ENCODE measurements at regions not wholly inside any gene's neighbourhood (a gene's known extent, or its start where the extent isn't known, plus 50 kb on each side); places are given as distances from the start of the nearest gene placed in this dataset.

DNA sequence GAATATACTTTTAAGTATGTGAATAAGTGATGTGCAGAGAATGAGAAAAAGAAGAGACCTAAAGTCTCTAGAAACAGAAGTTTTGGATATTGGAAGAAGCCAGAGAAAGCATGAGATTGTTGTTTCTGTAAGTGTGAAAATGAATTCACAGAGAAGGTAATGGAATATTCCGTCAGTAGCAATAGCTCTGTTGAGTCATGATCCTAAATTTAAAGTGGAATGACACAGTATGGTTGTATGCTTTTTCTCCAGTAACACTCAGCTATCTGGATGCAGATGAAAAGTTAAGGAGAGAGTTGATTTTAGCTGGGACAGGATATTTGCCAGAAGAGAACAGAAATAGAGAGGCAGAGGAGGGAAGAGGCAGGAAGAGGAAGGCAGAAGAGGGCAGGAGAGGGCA is 1166.3 kb downstream of the GALC start:
- no peaks in the 10 kb centered on the region for H3K27me3 ChIP-seq (ENCODE audit: control insufficient read depth, insufficient read depth, low read length)
- H3K23ac ChIP-seq (ENCODE audit: low read depth, low read length), result no peak overlapping the region
- H2AFZ ChIP-seq (replicated peaks; ENCODE audit: low read length, poor library complexity), result no peak overlapping the region
- in situ Hi-C loops (cut with MboI; ENCODE audit: low sequenced_read_pairs) (no loop called here), intact Hi-C loops (cut with micrococcal nuclease) (no loop called here), dilution Hi-C loops (cut with HindIII; ENCODE audit: low sequenced_read_pairs, unreplicated experiment) (no loop called here)
- BruUV-seq (replicated peaks), result no TSS peak
- H2BK20ac ChIP-seq (ENCODE audit: low read depth, low read length), result no peak overlapping the region
- CTCF ChIA-PET, result no interaction called here
- no peak overlapping the region for H3K4me3 ChIP-seq (ENCODE audit: insufficient read depth, low read depth, low read length)
- H3K9me1 ChIP-seq (ENCODE audit: insufficient read depth, low read length), result no peaks in the 10 kb centered on the region
- H2BK120ac ChIP-seq (ENCODE audit: low read depth, low read length), result no peak overlapping the region; the same call in 1 of the 2 replicates
- H3K4ac ChIP-seq (ENCODE audit: low read depth, low read length), result no peak overlapping the region
- H3K14ac ChIP-seq (replicated peaks; ENCODE audit: low read depth, low read length), result no peak overlapping the region
- peak overlapping the region; percentile 10 for H2BK5ac ChIP-seq (ENCODE audit: low read depth, low read length, poor library complexity, severe bottlenecking)
- H3K27ac ChIP-seq (ENCODE audit: insufficient read depth, low read length), result no peak overlapping the region
- no peak overlapping the region for H4K8ac ChIP-seq (ENCODE audit: low read depth in 2 of 2, low read length in 2 of 2)
- no peak overlapping the region for H2AK5ac ChIP-seq (ENCODE audit: low read depth, low read length)
- H3K4me1 ChIP-seq (ENCODE audit: control insufficient read depth, insufficient read depth, low read length), result peaks cover 1% of the 10 kb centered on the region; the same call in 1 of the 2 replicates
- no peaks in the 10 kb centered on the region for H3K9me3 ChIP-seq (ENCODE audit: control insufficient read depth, insufficient read depth, low read length)
- TF ChIP-seq RCOR1 (IDR thresholded peaks at IDR 0.05; ENCODE audit: insufficient replicate concordance, low read length) (no peak), CHD1 (IDR thresholded peaks at IDR 0.05; ENCODE audit: low read depth, low read length) (no peak), FOS (IDR thresholded peaks at IDR 0.05; ENCODE audit: low read depth, low read length) (no peak), USF2 (IDR thresholded peaks at IDR 0.05; ENCODE audit: low read depth, low read length) (no peak), BHLHE40 (IDR thresholded peaks at IDR 0.05; ENCODE audit: low read depth, low read length) (no peak), RAD21 (IDR thresholded peaks at IDR 0.05; ENCODE audit: low read length) (no peak), MAZ (IDR thresholded peaks at IDR 0.05; ENCODE audit: borderline replicate concordance, low read depth, low read length) (no peak), POLR2A (IDR thresholded peaks at IDR 0.05; ENCODE audit: low read depth, low read length) (no peak), NFE2L2 (IDR thresholded peaks at IDR 0.05; ENCODE audit: low read depth, low read length) (no peak), CEBPB (IDR thresholded peaks at IDR 0.05; ENCODE audit: low read depth, low read length) (no peak), SMC3 (IDR thresholded peaks at IDR 0.05; ENCODE audit: low read depth, low read length) (no peak), MAFK (IDR thresholded peaks at IDR 0.05; ENCODE audit: low read depth, low read length) (no peak), RFX5 (IDR thresholded peaks at IDR 0.05; ENCODE audit: low read depth, low read length) (no peak), MXI1 (IDR thresholded peaks at IDR 0.05; ENCODE audit: borderline replicate concordance, low read depth, low read length) (no peak)
- TF ChIP-seq, protein P1, sequence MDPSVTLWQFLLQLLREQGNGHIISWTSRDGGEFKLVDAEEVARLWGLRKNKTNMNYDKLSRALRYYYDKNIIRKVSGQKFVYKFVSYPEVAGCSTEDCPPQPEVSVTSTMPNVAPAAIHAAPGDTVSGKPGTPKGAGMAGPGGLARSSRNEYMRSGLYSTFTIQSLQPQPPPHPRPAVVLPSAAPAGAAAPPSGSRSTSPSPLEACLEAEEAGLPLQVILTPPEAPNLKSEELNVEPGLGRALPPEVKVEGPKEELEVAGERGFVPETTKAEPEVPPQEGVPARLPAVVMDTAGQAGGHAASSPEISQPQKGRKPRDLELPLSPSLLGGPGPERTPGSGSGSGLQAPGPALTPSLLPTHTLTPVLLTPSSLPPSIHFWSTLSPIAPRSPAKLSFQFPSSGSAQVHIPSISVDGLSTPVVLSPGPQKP (IDR thresholded peaks at IDR 0.05; ENCODE audit: borderline replicate concordance, low read depth, low read length), result no peak
- TF ChIP-seq, protein P2, sequence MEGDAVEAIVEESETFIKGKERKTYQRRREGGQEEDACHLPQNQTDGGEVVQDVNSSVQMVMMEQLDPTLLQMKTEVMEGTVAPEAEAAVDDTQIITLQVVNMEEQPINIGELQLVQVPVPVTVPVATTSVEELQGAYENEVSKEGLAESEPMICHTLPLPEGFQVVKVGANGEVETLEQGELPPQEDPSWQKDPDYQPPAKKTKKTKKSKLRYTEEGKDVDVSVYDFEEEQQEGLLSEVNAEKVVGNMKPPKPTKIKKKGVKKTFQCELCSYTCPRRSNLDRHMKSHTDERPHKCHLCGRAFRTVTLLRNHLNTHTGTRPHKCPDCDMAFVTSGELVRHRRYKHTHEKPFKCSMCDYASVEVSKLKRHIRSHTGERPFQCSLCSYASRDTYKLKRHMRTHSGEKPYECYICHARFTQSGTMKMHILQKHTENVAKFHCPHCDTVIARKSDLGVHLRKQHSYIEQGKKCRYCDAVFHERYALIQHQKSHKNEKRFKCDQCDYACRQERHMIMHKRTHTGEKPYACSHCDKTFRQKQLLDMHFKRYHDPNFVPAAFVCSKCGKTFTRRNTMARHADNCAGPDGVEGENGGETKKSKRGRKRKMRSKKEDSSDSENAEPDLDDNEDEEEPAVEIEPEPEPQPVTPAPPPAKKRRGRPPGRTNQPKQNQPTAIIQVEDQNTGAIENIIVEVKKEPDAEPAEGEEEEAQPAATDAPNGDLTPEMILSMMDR (conservative IDR thresholded peaks at IDR 0.05; ENCODE audit: low read depth, low read length), result no peak
- POLR2A ChIA-PET (ENCODE audit: unreplicated experiment), result no interaction called here
- H3K36me3 ChIP-seq (ENCODE audit: control insufficient read depth, insufficient read depth, low read length), result no peaks in the 10 kb centered on the region
- no peak overlapping the region for H3K9ac ChIP-seq (ENCODE audit: low read depth, low read length)
- no peak overlapping the region for H4K91ac ChIP-seq (ENCODE audit: insufficient read depth, low read depth, low read length)
- H3K18ac ChIP-seq (ENCODE audit: low read depth, low read length), result no peak overlapping the region
- peak; percentile 48 for ATAC-seq (ENCODE audit: low read depth)
- no peaks in the 10 kb centered on the region for H3K79me1 ChIP-seq (ENCODE audit: low read depth in 1 of 2, low read length in 2 of 2)
- no peak overlapping the region for H3K56ac ChIP-seq (ENCODE audit: extremely low read depth, insufficient read depth, low read length)
- H2BK15ac ChIP-seq (ENCODE audit: low read depth, low read length), result no peak overlapping the region
- peak overlapping the region; percentile 24; the same call in 1 of the 2 replicates for H3K4me2 ChIP-seq (ENCODE audit: low read depth, low read length)
- H4K5ac ChIP-seq (ENCODE audit: low read depth, low read length), result no peak overlapping the region
- WGBS, 2 experiments (ENCODE audit: extremely low coverage in 2 of 2, insufficient read length in 1 of 2), result no CpG with 5 or more reads among the region's 1 CpG
- H2AK9ac ChIP-seq (replicated peaks; ENCODE audit: low read depth, low read length, poor library complexity), result no peak overlapping the region
- H4K20me1 ChIP-seq (ENCODE audit: insufficient read depth, low read length), result no peaks in the 10 kb centered on the region
- peak; percentile 51 for DNase-seq

Measured in IMR-90 (cell line).